ENCODE measurements at regions not wholly inside any gene's neighbourhood (a gene's known extent, or its start where the extent isn't known, plus 50 kb on each side); places are given as distances from the start of the nearest gene placed in this dataset.
"Not testable (repeated sequence)": the region's sequence is repeated elsewhere in the genome, so short reads cannot be mapped to it uniquely, and the experiment has no call there.

GRCh38 chr1:29554208-29554778 lies 318.0 kb downstream of the PTPRU start:
- Mint-ChIP-seq H3K36me3 (ENCODE audit: low read depth) (no peaks in the 10 kb centered on the region), H3K27me3 (ENCODE audit: low read depth) (no peaks in the 10 kb centered on the region), H3K4me1 (ENCODE audit: low read depth) (no peaks in the 10 kb centered on the region), H3K9me3 (no peaks in the 10 kb centered on the region), H3K4me3 (no peak overlapping the region), H3K27ac (no peak overlapping the region)
- DNase-seq (ENCODE audit: low spot score), result no peak

DNA sequence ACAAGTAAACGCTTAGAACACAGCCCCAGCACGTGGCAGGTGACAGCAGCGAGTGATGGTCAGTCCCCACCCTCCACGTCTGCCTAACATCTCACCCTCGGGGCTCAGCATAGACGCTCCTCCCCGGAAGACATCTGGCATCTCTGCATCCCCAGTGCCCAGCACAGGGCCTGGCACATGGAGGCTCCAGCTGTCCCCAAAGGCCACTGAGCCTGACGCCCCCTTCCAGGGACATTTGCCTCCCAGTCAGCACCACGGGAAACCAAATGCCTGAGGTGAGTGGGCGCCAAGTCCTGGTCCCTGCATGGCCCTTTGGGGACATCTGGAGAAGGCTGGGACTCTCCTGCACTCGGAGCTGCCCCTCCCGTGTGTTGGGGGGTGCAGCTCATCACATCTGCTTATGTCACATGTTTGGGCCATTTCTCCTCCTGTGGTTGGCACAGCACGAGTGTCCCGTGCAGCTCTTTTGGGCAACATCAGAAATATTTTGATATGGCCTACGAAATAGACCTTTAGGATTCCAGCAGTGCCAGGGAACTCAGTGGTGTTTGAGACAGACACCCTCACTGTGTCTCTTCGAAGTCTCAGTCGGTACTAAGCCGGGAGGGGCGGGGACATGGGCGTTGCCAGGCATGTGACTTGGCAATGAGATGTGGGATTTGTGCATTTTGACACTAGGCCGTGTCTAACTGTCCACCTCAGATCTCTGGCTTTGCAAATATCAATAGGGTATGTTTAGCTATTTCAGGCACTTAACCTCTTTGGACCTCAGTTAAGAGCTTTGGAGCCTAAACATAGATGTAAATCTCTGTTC lies 315.0 kb downstream of the PTPRU start:
- H3K27me3 Mint-ChIP-seq (ENCODE audit: low read depth), result no peaks in the 10 kb centered on the region
- no peak overlapping the region for H3K27ac Mint-ChIP-seq
- no peaks in the 10 kb centered on the region for H3K36me3 Mint-ChIP-seq (ENCODE audit: low read depth)
- no peaks in the 10 kb centered on the region for H3K9me3 Mint-ChIP-seq
- DNase-seq (ENCODE audit: low spot score), result no peak
- no peaks in the 10 kb centered on the region for H3K4me1 Mint-ChIP-seq (ENCODE audit: low read depth)
- H3K4me3 Mint-ChIP-seq, result no peak overlapping the region

GRCh38 chr1:29550119-29550841 lies 314.0 kb downstream of the PTPRU start:
- DNase-seq (ENCODE audit: low spot score), result no peak
- Mint-ChIP-seq H3K27me3 (ENCODE audit: low read depth) (no peaks in the 10 kb centered on the region), H3K4me1 (ENCODE audit: low read depth) (no peaks in the 10 kb centered on the region), H3K27ac (no peak overlapping the region), H3K4me3 (no peak overlapping the region), H3K36me3 (ENCODE audit: low read depth) (no peaks in the 10 kb centered on the region), H3K9me3 (no peaks in the 10 kb centered on the region)

- not testable (repeated sequence) for H3K9me3 Mint-ChIP-seq; H3K4me1 Mint-ChIP-seq (ENCODE audit: low read depth); H3K36me3 Mint-ChIP-seq (ENCODE audit: low read depth); H3K4me3 Mint-ChIP-seq; H3K27ac Mint-ChIP-seq; DNase-seq (ENCODE audit: low spot score); H3K27me3 Mint-ChIP-seq (ENCODE audit: low read depth)
Observed at GRCh38 chr1:29549728-29550118, 313.4 kb downstream of the PTPRU start.

DNA sequence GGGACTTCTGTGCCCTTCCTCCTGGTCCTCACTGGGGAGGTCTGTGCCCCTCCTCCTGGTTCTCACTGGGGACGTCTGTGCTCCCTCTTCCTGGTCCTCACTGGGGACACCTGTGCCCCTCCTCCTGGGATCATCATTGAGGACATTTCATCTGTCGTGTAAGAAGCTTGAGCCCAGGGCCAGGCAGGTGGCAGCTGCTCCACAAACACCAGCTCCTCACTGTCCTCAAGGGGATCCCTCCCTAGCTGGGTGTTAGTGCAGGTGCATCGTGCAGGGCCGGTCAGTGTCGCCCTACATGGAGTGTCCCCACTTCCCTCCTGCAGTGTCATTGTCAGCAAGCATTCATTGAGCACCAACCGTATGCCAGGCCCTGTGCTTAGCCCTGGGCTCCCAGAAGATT lies 312.7 kb downstream of the PTPRU start:
- no peak for DNase-seq (ENCODE audit: low spot score)
- no peaks in the 10 kb centered on the region for H3K27me3 Mint-ChIP-seq (ENCODE audit: low read depth)
- no peaks in the 10 kb centered on the region for H3K4me1 Mint-ChIP-seq (ENCODE audit: low read depth)
- no peak overlapping the region for H3K4me3 Mint-ChIP-seq
- H3K36me3 Mint-ChIP-seq (ENCODE audit: low read depth), result no peaks in the 10 kb centered on the region
- H3K9me3 Mint-ChIP-seq, result no peaks in the 10 kb centered on the region
- H3K27ac Mint-ChIP-seq, result no peak overlapping the region

- H3K27me3 Mint-ChIP-seq (ENCODE audit: low read depth), result no peaks in the 10 kb centered on the region
- no peaks in the 10 kb centered on the region for H3K9me3 Mint-ChIP-seq
- no peaks in the 10 kb centered on the region for H3K36me3 Mint-ChIP-seq (ENCODE audit: low read depth)
- DNase-seq (ENCODE audit: low spot score), result no peak
- H3K27ac Mint-ChIP-seq, result no peak overlapping the region
- H3K4me1 Mint-ChIP-seq (ENCODE audit: low read depth), result no peaks in the 10 kb centered on the region
- H3K4me3 Mint-ChIP-seq, result no peak overlapping the region
Observed at GRCh38 chr1:29548091-29548490, 311.8 kb downstream of the PTPRU start.

DNA sequence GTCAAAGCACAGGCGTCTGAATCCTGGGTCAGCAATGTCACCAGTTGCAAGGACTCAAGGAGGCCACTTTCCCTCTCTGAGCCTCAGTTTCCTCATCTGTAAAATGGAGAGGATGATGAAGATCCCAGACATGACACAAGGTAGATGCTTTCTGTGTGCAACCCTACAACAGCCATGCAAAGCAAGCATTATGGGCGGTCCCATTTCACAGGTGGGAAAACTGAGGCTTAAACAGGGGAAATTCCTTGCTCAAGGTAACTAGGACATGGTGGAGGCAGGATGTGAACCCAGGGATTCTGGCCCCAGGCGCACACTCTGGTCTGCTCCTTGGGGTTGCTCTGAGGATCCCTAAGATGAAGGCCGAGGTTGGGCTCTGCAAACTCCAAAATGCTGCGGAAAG lies 311.0 kb downstream of the PTPRU start:
- no peaks in the 10 kb centered on the region for H3K4me1 Mint-ChIP-seq (ENCODE audit: low read depth)
- DNase-seq (ENCODE audit: low spot score), result no peak
- H3K27ac Mint-ChIP-seq, result no peak overlapping the region
- no peaks in the 10 kb centered on the region for H3K27me3 Mint-ChIP-seq (ENCODE audit: low read depth)
- no peak overlapping the region for H3K4me3 Mint-ChIP-seq
- H3K9me3 Mint-ChIP-seq, result no peaks in the 10 kb centered on the region
- H3K36me3 Mint-ChIP-seq (ENCODE audit: low read depth), result no peaks in the 10 kb centered on the region

DNA sequence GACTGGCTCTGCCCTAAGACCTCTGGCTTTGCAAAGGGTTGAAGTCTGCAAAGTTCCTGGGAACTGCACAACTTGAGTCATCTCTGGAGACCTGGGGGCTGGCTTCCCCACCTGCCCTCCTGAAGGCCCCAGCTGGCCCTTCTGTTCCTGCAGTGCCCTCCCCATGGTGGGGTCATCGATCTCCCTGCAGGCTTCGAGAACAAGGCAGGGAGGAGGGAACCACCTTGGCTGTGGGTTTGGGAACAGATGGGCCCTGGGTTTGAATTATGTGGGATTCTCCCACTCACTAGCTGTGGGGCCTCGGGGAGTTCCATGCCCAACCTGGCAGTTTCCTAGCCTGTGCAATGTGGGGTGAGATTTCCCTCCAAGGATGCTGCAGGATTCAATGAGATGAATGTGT lies 310.2 kb downstream of the PTPRU start:
- H3K27ac Mint-ChIP-seq, result no peak overlapping the region
- H3K4me1 Mint-ChIP-seq (ENCODE audit: low read depth), result no peaks in the 10 kb centered on the region
- no peaks in the 10 kb centered on the region for H3K36me3 Mint-ChIP-seq (ENCODE audit: low read depth)
- DNase-seq (ENCODE audit: low spot score), result no peak
- no peak overlapping the region for H3K4me3 Mint-ChIP-seq
- no peaks in the 10 kb centered on the region for H3K9me3 Mint-ChIP-seq
- H3K27me3 Mint-ChIP-seq (ENCODE audit: low read depth), result no peaks in the 10 kb centered on the region

- Mint-ChIP-seq H3K36me3 (ENCODE audit: low read depth) (no peaks in the 10 kb centered on the region), H3K9me3 (no peaks in the 10 kb centered on the region), H3K4me3 (no peak overlapping the region), H3K4me1 (ENCODE audit: low read depth) (no peaks in the 10 kb centered on the region), H3K27ac (no peak overlapping the region), H3K27me3 (ENCODE audit: low read depth) (no peaks in the 10 kb centered on the region)
- DNase-seq (ENCODE audit: low spot score), result no peak
Observed at GRCh38 chr1:29544406-29544805, 308.1 kb downstream of the PTPRU start.

DNA sequence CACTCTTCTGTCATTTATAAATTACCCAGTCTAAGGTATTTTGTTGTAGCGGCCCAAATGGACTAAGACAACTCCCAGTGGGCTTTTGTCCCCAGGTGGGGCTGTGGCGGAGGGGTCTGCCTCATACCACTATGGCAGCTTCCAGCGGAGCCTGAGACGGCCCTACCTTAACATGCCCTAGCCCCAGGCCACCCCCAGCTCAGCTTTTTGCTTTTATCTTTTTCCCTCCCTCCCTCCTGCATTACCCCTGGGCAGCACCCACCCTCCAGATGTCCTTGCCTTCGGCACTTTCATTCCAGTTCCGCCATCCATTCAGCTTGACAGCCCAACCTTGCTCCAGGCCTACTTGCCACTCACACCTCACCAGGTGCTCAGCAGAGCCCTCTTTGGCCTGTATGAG lies 307.3 kb downstream of the PTPRU start:
- no peaks in the 10 kb centered on the region for H3K4me1 Mint-ChIP-seq (ENCODE audit: low read depth)
- no peak overlapping the region for H3K27ac Mint-ChIP-seq
- H3K9me3 Mint-ChIP-seq, result no peaks in the 10 kb centered on the region
- no peak overlapping the region for H3K4me3 Mint-ChIP-seq
- DNase-seq (ENCODE audit: low spot score), result no peak
- no peaks in the 10 kb centered on the region for H3K27me3 Mint-ChIP-seq (ENCODE audit: low read depth)
- H3K36me3 Mint-ChIP-seq (ENCODE audit: low read depth), result no peaks in the 10 kb centered on the region

DNA sequence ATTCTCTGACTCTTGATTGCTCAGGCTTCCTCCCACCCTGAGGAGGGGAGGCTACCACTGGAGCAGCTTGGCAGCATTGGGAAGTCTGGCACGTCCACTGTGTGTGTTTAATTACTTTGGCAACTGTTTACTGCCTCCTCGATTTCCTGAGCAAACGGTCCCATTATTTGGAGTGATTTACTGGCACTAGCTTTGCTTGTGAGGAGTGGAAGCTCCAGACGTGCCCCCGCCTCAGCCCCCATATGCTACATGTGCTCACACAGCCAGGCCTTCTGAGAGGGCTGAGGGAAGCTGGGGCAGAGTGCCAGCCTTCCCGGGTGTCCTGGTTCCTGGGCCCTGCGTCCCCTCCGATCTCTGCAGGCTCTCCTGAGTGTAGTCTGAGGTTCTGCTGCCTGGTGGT lies 306.2 kb downstream of the PTPRU start:
- H3K4me3 Mint-ChIP-seq, result no peak overlapping the region
- H3K27me3 Mint-ChIP-seq (ENCODE audit: low read depth), result no peaks in the 10 kb centered on the region
- no peak for DNase-seq (ENCODE audit: low spot score)
- H3K36me3 Mint-ChIP-seq (ENCODE audit: low read depth), result no peaks in the 10 kb centered on the region
- H3K4me1 Mint-ChIP-seq (ENCODE audit: low read depth), result no peaks in the 10 kb centered on the region
- H3K9me3 Mint-ChIP-seq, result no peaks in the 10 kb centered on the region
- H3K27ac Mint-ChIP-seq, result no peak overlapping the region

DNA sequence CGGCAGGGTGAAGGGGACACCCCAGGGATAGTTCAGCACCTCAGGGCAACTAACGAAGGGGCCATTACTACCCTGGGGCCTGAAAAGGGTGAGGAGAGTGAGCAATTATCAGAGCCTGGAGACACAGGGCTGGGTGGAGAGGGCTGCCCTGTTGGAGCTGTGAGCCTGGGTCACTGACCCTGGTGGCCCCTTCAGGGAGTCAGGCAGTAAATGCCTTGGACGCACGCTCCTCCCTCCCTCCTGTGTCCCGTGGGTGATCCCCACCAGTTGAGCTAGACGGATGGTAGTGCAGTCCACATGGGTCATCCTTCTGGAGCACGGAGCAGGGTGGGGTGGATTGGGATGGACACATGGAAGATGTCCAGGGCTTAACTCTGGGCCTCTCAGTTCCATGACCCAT lies 305.3 kb downstream of the PTPRU start:
- no peaks in the 10 kb centered on the region for H3K4me1 Mint-ChIP-seq (ENCODE audit: low read depth)
- H3K27me3 Mint-ChIP-seq (ENCODE audit: low read depth), result no peaks in the 10 kb centered on the region
- no peak for DNase-seq (ENCODE audit: low spot score)
- no peaks in the 10 kb centered on the region for H3K36me3 Mint-ChIP-seq (ENCODE audit: low read depth)
- no peak overlapping the region for H3K4me3 Mint-ChIP-seq
- no peaks in the 10 kb centered on the region for H3K9me3 Mint-ChIP-seq
- no peak overlapping the region for H3K27ac Mint-ChIP-seq

- H3K9me3 Mint-ChIP-seq, result no peaks in the 10 kb centered on the region
- no peak for DNase-seq (ENCODE audit: low spot score)
- H3K4me1 Mint-ChIP-seq (ENCODE audit: low read depth), result no peaks in the 10 kb centered on the region
- no peaks in the 10 kb centered on the region for H3K36me3 Mint-ChIP-seq (ENCODE audit: low read depth)
- H3K27me3 Mint-ChIP-seq (ENCODE audit: low read depth), result no peaks in the 10 kb centered on the region
- no peak overlapping the region for H3K4me3 Mint-ChIP-seq
- H3K27ac Mint-ChIP-seq, result no peak overlapping the region
Observed at GRCh38 chr1:29540801-29541357, 304.6 kb downstream of the PTPRU start.

GRCh38 chr1:29539971-29540370 lies 303.6 kb downstream of the PTPRU start:
- no peak for DNase-seq (ENCODE audit: low spot score)

More at GRCh38 chr1:29539971-29540370, 303.6 kb downstream of the PTPRU start:
- no peak overlapping the region for H3K4me3 Mint-ChIP-seq
- H3K27me3 Mint-ChIP-seq (ENCODE audit: low read depth), result peaks cover 2% of the 10 kb centered on the region
- no peaks in the 10 kb centered on the region for H3K36me3 Mint-ChIP-seq (ENCODE audit: low read depth)
- no peaks in the 10 kb centered on the region for H3K9me3 Mint-ChIP-seq
- H3K27ac Mint-ChIP-seq, result no peak overlapping the region
- no peaks in the 10 kb centered on the region for H3K4me1 Mint-ChIP-seq (ENCODE audit: low read depth)
